ENCODE measurements at regions not wholly inside any gene's neighbourhood (a gene's known extent, or its start where the extent isn't known, plus 50 kb on each side); places are given as distances from the start of the nearest gene placed in this dataset.
A peak's percentile ranks its signal among the peaks of the same experiment; 100 is the strongest.
"Not testable (repeated sequence)": the region's sequence is repeated elsewhere in the genome, so short reads cannot be mapped to it uniquely, and the experiment has no call there.

- DNase-seq (ENCODE audit: low read depth): no peak
Measured at GRCh38 chr14:38567703-38568102, 311.8 kb upstream of the CLEC14A start.

- no peak for DNase-seq (ENCODE audit: low read depth)
Measured at GRCh38 chr14:38561657-38562056, 305.8 kb upstream of the CLEC14A start.

DNA sequence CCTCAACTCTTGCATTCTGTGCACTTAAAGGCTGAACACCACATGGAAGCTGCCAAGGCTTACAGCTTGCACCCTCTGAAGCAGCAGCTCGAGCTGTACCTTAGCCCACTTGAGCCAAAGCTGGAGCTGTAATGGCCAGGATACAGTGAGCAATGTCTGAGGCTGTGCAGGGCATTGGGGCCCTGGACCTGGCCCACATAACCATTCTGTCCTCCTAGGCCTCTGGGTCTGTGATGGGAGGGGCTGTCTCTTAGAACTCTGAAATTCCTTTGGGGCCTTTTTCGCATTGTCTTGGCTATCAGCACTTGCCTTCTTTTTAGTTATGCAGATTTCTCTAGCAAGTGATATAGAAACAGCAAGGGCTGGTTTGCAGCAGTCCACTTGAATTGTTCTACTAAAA is 303.8 kb upstream of the CLEC14A start:
- DNase-seq (ENCODE audit: low read depth): no peak

DNA sequence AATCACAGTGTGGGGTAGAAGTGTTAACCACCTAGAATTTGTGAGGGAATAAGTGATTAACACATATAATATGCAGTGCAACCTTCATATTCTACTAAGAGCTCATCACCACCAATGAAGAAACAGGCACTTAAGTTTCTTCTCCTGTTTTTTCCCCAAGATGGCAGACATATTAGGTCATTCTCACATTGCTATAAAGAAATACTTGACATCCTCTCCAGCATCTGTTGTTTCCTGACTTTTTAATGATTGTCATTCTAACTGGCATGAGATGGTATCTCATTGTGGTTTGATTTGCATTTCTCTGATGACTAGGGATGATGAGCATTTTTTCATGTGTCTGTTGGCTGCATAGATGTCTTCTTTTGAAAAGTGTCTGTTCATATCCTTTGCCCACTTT is 301.5 kb upstream of the CLEC14A start:
- DNase-seq (ENCODE audit: low read depth): not testable (repeated sequence)

DNA sequence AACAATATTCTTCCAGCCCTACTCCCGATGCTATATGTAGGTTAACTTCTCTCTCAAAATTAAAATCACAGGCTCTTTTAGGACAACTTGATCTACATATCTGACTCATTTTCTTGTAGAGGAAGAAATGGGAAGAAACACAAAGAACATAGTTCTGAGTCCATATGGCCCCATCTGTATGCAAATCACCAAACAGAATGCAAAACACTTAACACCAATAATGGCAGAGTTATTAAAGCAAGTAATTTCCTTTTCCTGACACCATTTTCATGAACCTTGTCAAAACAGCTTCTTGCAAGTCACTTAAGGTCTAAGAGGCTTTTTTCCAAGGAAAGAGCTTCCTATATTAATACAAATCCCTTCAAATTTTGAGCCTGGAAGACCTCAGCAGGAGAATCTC is 300.4 kb upstream of the CLEC14A start:
- no peak for DNase-seq (ENCODE audit: low read depth)

GRCh38 chr14:38554026-38554425 is 298.1 kb upstream of the CLEC14A start:
- peak; percentile 22 for DNase-seq (ENCODE audit: low read depth)

DNA sequence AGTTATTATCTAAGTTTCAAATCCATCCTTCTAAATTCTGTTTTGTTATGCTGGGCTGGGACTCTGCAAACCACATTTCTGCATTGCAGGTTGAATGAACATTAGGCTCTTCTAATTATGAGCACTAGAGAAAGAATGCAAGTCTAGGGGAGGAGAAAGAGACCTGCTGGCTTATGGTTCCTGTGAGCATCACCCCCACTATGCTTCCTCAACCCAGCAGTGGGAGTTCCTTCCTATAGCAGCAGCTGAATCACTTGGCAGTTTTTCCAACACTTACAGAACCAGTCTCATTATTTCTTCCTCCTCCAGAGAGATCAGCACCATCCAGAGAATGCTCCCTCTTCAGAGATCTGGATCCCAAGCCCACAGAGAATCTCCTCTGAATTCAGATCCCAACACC is 297.7 kb upstream of the CLEC14A start:
- DNase-seq (ENCODE audit: low read depth): peak; percentile 74

DNA sequence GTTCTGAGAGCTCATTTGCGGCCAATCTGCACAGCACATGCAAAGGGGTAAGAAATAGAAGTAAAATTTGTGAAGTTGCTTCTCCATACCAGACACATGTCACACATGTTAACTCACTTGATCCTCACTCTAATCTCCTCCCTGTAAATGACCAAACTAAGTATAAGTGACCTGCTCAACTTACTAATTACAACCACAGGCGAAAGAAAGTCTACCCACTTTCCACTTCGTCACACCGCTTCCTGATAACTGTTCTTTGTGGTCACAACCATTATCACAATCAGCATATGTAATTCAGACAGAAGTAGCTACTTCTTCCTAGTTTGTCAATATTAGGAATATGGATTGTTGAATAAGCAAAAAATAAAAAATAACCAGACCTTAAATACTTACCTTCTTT is 293.7 kb upstream of the CLEC14A start:
- no peak for DNase-seq (ENCODE audit: low read depth)

DNA sequence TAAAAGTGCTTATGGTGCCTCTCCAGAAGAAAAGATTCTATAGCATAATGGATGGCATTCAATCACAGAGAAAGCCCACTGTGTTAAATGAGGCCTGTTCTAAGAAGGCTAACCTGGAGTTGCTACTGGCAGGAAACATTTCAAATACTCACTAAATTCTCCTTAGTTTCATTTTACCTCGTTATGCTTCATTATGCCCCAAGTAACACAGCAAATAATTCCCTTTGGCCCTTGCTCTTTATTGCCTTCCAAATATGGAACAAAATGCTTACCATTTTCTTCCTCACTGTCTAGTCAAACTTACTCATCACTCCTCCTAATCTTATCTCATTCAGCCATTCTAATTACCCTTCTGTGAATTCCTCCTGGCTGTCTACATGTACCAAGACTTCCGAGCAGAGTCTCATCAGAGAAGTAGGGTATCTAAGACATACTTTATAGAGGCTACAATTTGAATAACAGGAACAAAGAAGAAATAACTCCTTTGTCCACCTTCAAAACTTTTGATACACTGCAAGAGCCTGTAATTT is 292.1 kb upstream of the CLEC14A start:
- no peak for DNase-seq (ENCODE audit: low read depth)

DNA sequence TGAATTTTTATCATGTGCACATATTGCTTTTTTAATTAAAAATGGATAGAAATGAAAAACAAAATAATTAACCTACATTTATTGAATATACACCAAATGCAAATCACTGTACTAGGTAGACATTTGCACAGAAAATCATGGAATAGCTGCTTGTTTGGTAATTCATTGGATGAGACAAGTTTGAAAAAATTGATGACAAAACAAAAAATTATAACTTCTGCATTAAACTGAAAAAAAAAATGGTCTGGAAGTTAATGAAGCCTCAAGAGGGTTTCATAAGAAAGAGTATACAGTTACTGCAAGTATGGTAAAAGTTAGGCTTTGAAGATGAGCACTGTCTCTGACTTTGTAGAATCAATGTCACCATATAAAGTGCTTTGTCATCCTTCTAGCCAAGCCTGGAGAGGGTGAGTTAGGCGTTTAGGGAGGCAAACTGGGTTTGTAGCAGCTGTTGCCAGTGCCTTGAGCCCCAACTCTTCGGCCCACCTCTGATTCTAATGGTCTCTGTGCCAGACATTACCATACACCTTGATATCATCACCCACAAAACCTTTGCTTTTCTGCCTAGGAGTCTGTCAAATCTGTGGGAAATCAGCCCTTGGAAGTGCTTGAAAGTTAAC is 291.1 kb upstream of the CLEC14A start:
- no peak for DNase-seq (ENCODE audit: low read depth)

DNA sequence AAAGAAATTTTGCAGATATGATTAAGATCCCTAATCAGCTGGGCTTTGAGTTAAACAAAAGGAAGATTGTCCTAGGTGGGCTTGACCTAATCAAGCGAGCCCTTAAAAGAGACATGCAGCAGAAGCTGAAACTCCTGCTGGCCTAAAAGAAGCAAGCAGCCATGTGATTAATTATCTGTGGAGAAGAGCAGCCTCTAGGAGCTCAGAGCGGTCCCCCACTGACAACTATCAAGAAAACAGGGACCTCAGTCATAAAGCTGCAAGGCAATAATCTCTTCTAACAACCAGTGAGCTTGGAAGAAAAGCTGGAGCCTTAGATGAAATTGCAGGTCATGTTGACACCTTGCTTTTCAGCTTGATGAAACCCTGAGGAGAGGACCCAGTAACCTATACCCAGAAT is 288.9 kb upstream of the CLEC14A start:
- DNase-seq (ENCODE audit: low read depth): no peak

GRCh38 chr14:38543851-38544250 is 288.0 kb upstream of the CLEC14A start:
- DNase-seq (ENCODE audit: low read depth): not testable (repeated sequence)

DNA sequence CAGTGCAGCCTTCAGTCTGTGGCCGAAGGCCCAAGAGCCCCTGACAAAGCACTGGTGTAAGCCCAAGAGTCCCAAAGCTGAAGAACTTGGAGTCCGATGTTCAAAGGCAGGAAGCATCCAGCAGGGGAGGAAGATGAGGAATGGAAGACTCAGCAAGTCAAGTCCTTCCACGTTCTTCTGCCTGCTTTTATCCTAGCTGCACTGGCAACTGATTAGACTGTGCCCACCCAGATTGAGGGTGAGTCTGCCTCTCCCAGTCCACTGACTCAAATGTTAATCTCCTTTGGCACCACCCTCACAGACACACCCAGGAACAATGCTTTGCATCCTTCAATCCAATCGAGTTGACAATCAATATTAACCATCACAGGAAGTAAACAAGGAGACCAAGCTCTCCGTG is 282.2 kb upstream of the CLEC14A start:
- DNase-seq (ENCODE audit: low read depth): not testable (repeated sequence)

GRCh38 chr14:38536376-38537038 is 280.6 kb upstream of the CLEC14A start:
- no peak for DNase-seq (ENCODE audit: low read depth)

GRCh38 chr14:38528582-38528981 is 272.7 kb upstream of the CLEC14A start:
- no peak for DNase-seq (ENCODE audit: low read depth)

- DNase-seq (ENCODE audit: low read depth): no peak
Measured at GRCh38 chr14:38527502-38527878, 271.6 kb upstream of the CLEC14A start.

DNA sequence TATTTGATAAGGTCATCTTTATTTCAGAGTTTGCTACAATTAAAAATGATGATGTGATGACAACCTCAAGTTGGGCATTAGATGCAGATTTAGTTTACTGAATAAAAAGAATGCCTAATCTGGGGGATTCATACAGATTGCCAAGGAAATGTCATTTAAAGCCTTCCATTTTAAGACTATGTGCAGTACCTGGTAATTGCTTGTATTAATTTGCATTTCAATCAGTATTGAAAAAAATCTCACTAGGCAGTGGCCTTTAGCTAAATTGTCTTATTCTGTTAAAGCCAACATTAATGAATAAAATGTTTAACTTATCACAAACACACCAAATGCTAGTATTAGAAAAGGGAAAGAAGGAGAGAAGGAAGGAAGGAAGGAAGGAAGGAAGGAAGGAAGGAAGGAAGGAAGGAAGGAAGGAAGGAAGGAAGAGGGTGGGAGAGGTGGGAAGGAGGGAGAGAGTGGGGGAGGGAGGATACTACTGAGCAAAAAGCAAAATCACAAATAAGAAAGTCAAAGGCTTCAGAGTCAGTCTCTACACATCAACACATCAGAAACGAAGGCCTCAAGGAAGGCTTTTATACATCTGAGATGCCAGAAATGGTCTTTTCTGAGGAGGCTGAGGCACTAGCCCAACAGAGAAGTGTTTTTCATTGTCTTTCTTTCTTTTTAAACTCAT is 271.1 kb upstream of the CLEC14A start:
- no peak for DNase-seq (ENCODE audit: low read depth)

GRCh38 chr14:38524636-38525509 is 269.0 kb upstream of the CLEC14A start:
- no peak for DNase-seq (ENCODE audit: low read depth)

DNA sequence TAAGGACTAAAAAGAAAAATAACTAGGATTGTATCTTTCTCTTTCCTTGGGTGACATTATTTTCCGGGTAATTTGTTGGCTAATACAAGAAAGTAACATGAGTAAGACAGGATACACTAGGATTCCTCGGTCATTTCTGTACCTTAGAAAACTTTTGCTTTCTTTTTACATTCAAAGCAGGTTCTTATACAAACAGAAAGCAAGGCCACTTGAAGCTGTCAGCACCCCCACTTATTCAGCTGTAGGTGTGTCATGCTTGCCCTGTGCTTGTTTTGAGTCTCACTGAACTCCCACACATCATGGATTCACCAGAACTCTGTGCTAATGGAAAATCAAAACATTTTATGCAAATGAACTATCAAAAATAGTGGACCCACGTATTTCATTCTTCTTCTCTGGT is 266.8 kb upstream of the CLEC14A start:
- no peak for DNase-seq (ENCODE audit: low read depth)

GRCh38 chr14:38521591-38521990 is 265.7 kb upstream of the CLEC14A start:
- DNase-seq (ENCODE audit: low read depth): no peak

GRCh38 chr14:38517426-38517825 is 261.5 kb upstream of the CLEC14A start:
- no peak for DNase-seq (ENCODE audit: low read depth)

DNA sequence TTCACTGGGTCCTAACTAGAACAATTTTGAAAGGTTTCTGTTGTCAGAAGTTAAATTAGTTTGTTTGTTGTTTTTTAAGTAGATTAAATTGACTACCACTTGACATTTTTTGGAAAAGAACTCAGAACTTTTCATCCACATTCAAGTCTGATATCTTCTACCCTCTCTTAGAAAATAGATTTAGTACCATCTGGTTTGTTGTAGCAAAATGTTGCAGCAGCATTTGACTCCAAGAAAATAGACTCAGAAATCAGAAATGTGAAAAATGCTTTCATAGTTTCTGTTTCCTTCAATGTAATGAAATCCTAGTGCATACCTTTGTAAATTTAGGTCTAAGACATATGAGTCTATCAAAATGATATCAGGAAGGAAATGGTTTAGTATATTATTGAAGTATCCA is 256.3 kb upstream of the CLEC14A start:
- no peak for DNase-seq (ENCODE audit: low read depth)

All from GM04504 (cell line).